DND-41 (cell line): ENCODE measurements at regions not wholly inside any gene's neighbourhood (a gene's known extent, or its start where the extent isn't known, plus 50 kb on each side); places are given as distances from the start of the nearest gene placed in this dataset.

Experiments
- EZH2 ChIP-seq: IDR thresholded peaks from 3 replicates; pipeline ENCODE4 v1.6.1; 2012; ENCODE audit warnings: borderline replicate concordance, low read depth, mild to moderate bottlenecking, moderate library complexity, low read length, inconsistent platforms; ENCODE audit not compliant: severe bottlenecking
- TF ChIP-seq, protein P1 (sequence below): IDR thresholded peaks from 2 replicates; pipeline ENCODE4 v1.5.1; 2012; ENCODE audit warnings: borderline replicate concordance, low read length, moderate library complexity, mild to moderate bottlenecking; ENCODE audit not compliant: poor library complexity, severe bottlenecking; ENCODE audit errors: extremely low read depth

DNA sequence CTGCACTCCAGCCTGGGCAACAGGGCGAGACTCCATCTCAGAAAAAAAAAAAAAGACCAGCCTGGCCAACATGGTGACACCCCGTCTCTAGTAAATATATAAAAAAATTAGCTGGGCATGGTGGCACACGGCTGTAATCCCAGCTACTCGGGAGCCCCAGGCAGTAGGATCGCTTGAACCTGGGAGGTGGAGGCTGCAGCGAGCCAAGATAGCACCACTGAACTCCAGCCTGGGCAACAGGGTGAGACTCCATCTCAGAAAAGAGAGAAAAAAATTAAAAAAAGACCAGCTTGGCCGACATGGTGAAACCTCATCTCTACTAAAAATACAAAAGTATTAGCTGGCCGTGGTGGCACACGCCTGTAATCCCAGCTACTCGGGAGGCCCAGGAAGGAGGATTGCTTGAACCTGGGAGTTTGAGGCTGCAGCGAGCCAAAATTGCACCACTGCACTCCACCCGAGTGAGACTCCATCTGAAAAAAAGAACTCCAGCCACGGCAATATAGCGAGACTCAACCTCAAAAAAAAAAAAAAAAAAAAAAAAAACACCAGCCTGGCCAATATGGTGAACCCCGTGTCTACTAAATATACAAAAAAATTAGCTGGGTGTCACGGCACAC is 346.1 kb upstream of the PLGLB2 start:
- TF ChIP-seq, protein P1, sequence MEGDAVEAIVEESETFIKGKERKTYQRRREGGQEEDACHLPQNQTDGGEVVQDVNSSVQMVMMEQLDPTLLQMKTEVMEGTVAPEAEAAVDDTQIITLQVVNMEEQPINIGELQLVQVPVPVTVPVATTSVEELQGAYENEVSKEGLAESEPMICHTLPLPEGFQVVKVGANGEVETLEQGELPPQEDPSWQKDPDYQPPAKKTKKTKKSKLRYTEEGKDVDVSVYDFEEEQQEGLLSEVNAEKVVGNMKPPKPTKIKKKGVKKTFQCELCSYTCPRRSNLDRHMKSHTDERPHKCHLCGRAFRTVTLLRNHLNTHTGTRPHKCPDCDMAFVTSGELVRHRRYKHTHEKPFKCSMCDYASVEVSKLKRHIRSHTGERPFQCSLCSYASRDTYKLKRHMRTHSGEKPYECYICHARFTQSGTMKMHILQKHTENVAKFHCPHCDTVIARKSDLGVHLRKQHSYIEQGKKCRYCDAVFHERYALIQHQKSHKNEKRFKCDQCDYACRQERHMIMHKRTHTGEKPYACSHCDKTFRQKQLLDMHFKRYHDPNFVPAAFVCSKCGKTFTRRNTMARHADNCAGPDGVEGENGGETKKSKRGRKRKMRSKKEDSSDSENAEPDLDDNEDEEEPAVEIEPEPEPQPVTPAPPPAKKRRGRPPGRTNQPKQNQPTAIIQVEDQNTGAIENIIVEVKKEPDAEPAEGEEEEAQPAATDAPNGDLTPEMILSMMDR, result no peak
- TF ChIP-seq EZH2, result no peak
